ENCODE measurements at regions not wholly inside any gene's neighbourhood (a gene's known extent, or its start where the extent isn't known, plus 50 kb on each side); places are given as distances from the start of the nearest gene placed in this dataset.

DNA sequence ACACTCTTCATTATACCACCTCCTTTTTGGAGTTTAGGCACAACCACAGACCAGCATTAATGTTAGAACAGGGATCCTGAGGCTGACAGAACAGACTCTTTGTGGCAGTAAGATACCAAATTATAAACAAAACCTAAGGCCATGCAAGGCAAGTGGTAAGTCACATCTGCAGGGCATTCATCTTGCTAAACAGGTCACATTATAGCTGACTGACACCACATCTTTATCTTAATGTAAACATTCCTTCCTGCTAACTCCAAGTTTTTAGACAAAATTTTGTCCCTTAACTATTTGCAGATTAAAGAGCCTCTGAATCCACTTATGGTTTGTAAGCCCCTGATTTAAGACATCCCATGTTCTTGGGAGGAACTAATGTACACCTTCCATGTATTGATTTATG, 500.6 kb downstream of the PYDC2 start:
- TF ChIP-seq PAX5 (IDR thresholded peaks at IDR 0.05; ENCODE audit: insufficient read depth, low read length, severe bottlenecking), result no peak
- no peak for TF ChIP-seq TAF1 (IDR thresholded peaks at IDR 0.05; ENCODE audit: low read depth, low read length)
- TF ChIP-seq POU2F2 (IDR thresholded peaks at IDR 0.05; ENCODE audit: low read depth, low read length), result no peak
- TF ChIP-seq SPI1 (IDR thresholded peaks at IDR 0.05; ENCODE audit: low read depth, low read length), result no peak
- no peak for TF ChIP-seq POLR2AphosphoS5 (IDR thresholded peaks at IDR 0.05; ENCODE audit: low read depth, low read length)
- no peak for DNase-seq (ENCODE audit: insufficient read length, low spot score)
- no peak for FAIRE-seq

DNA sequence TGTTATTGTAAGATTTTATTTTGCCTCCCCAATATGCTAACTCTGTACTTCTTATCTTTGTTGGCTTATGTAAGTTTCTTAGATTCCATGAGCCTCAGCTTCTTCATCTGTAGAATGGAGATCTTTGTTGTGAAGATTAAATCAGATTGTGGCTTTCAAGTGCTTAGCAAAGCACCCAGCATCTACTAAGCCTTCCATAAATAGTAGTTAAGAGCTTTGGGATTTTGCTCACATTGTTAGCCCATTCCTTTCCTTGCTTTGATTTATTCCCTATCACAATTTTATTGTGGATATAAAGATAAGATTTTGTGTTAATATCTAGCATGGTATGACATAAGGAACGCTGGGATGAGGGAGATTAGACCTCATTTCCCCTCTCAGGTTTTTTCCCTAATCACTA, 501.4 kb downstream of the PYDC2 start:
- TF ChIP-seq TAF1 (IDR thresholded peaks at IDR 0.05; ENCODE audit: low read depth, low read length) (no peak), SPI1 (IDR thresholded peaks at IDR 0.05; ENCODE audit: low read depth, low read length) (no peak), POLR2AphosphoS5 (IDR thresholded peaks at IDR 0.05; ENCODE audit: low read depth, low read length) (no peak), POLR2A (IDR thresholded peaks at IDR 0.05; ENCODE audit: low read depth, low read length) (no peak), POU2F2 (IDR thresholded peaks at IDR 0.05; ENCODE audit: low read depth, low read length) (no peak), PAX5 (IDR thresholded peaks at IDR 0.05; ENCODE audit: insufficient read depth, low read length, severe bottlenecking) (no peak)
- DNase-seq (ENCODE audit: insufficient read length, low spot score) (no peak), FAIRE-seq (no peak)

DNA sequence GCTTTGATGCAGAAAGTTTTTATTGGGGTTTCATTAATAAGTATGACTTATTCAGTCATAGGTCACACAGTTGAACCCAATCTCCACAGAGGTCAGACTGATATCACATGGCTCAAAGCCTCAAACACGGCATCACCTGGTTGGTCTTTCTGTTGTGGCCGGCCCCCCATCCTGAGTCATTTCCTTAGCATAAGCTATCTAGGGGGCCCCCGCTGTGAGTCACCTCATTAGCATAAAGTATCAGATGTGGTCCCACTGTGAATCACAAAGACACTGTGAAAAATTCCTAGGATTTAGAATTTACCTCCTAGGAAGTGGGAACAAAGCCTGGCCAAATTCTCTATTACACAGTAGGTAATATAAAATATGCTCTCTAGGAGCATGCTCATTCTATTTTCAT, 502.2 kb downstream of the PYDC2 start:
- no peak for TF ChIP-seq POU2F2 (IDR thresholded peaks at IDR 0.05; ENCODE audit: low read depth, low read length)
- TF ChIP-seq PAX5 (IDR thresholded peaks at IDR 0.05; ENCODE audit: insufficient read depth, low read length, severe bottlenecking), result no peak
- no peak for TF ChIP-seq POLR2AphosphoS5 (IDR thresholded peaks at IDR 0.05; ENCODE audit: low read depth, low read length)
- DNase-seq (ENCODE audit: insufficient read length, low spot score) (no peak), FAIRE-seq (no peak)

GRCh38 chr3:191966556-191966955, 505.6 kb downstream of the PYDC2 start:
- no peak for FAIRE-seq
- DNase-seq (ENCODE audit: insufficient read length, low spot score), result no peak
- TF ChIP-seq PAX5 (IDR thresholded peaks at IDR 0.05; ENCODE audit: insufficient read depth, low read length, severe bottlenecking), result no peak
- no peak for TF ChIP-seq POLR2AphosphoS5 (IDR thresholded peaks at IDR 0.05; ENCODE audit: low read depth, low read length)
- TF ChIP-seq POU2F2 (IDR thresholded peaks at IDR 0.05; ENCODE audit: low read depth, low read length), result no peak
- TF ChIP-seq POLR2A (IDR thresholded peaks at IDR 0.05; ENCODE audit: low read depth, low read length), result no peak
- no peak for TF ChIP-seq SPI1 (IDR thresholded peaks at IDR 0.05; ENCODE audit: low read depth, low read length)
- TF ChIP-seq TAF1 (IDR thresholded peaks at IDR 0.05; ENCODE audit: low read depth, low read length), result no peak

- FAIRE-seq (no peak), DNase-seq (ENCODE audit: insufficient read length, low spot score) (no peak)
- no peak for TF ChIP-seq SPI1 (IDR thresholded peaks at IDR 0.05; ENCODE audit: low read depth, low read length)
- TF ChIP-seq POLR2A (IDR thresholded peaks at IDR 0.05; ENCODE audit: low read depth, low read length), result no peak
- no peak for TF ChIP-seq PAX5 (IDR thresholded peaks at IDR 0.05; ENCODE audit: insufficient read depth, low read length, severe bottlenecking)
- TF ChIP-seq TAF1 (IDR thresholded peaks at IDR 0.05; ENCODE audit: low read depth, low read length), result no peak
- TF ChIP-seq POU2F2 (IDR thresholded peaks at IDR 0.05; ENCODE audit: low read depth, low read length), result no peak
- no peak for TF ChIP-seq POLR2AphosphoS5 (IDR thresholded peaks at IDR 0.05; ENCODE audit: low read depth, low read length)
These were observed 507.3 kb downstream of the PYDC2 start for GRCh38 chr3:191968299-191968698.

DNA sequence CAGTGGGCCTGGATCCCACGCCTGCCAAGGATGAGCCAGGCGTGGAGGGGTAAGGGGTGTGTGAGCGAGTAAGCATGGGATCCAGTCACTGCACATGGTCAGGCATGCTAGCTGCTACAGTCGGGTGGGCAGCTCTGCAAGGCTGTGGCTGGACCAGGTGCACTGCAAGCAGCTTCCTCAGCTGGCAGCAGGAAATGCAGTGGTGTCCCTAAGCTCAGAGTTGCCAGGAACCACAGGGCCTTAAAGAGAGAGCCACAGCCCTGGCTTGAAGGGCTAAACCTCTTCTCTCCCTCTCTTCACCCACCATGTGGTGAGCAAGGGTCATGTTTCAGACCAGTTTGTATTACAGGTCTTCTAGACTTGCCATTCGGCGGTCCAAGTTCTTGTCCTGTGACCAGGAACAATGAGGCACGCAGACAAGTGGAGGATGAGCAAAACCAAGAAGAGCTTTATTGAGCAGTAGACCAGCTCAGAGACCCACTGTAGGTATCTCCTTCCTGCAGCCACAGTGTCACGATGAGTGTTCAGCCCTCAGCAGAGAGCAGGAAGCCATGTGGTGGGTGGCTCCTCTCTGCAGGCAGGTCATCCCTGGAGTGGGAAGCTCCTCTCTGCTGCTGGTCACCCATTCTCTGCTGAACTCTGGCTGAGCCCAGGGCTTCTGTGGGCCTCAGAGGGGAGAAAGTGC, 511.9 kb downstream of the PYDC2 start:
- no peak for DNase-seq (ENCODE audit: insufficient read length, low spot score)
- no peak for FAIRE-seq
- no peak for TF ChIP-seq SPI1 (IDR thresholded peaks at IDR 0.05; ENCODE audit: low read depth, low read length)
- TF ChIP-seq POU2F2 (IDR thresholded peaks at IDR 0.05; ENCODE audit: low read depth, low read length), result no peak
- no peak for TF ChIP-seq PAX5 (IDR thresholded peaks at IDR 0.05; ENCODE audit: insufficient read depth, low read length, severe bottlenecking)
- no peak for TF ChIP-seq POLR2A (IDR thresholded peaks at IDR 0.05; ENCODE audit: low read depth, low read length)
- TF ChIP-seq POLR2AphosphoS5 (IDR thresholded peaks at IDR 0.05; ENCODE audit: low read depth, low read length), result no peak
- TF ChIP-seq TAF1 (IDR thresholded peaks at IDR 0.05; ENCODE audit: low read depth, low read length), result no peak

- TF ChIP-seq PAX5 (IDR thresholded peaks at IDR 0.05; ENCODE audit: insufficient read depth, low read length, severe bottlenecking) (no peak), TAF1 (IDR thresholded peaks at IDR 0.05; ENCODE audit: low read depth, low read length) (no peak), POLR2A (IDR thresholded peaks at IDR 0.05; ENCODE audit: low read depth, low read length) (no peak), POU2F2 (IDR thresholded peaks at IDR 0.05; ENCODE audit: low read depth, low read length) (no peak), POLR2AphosphoS5 (IDR thresholded peaks at IDR 0.05; ENCODE audit: low read depth, low read length) (no peak), SPI1 (IDR thresholded peaks at IDR 0.05; ENCODE audit: low read depth, low read length) (no peak)
- DNase-seq (ENCODE audit: insufficient read length, low spot score) (no peak), FAIRE-seq (no peak)
These were observed 512.9 kb downstream of the PYDC2 start for GRCh38 chr3:191973820-191974219.

GRCh38 chr3:191975936-191976335, 515.0 kb downstream of the PYDC2 start:
- FAIRE-seq (no peak), DNase-seq (ENCODE audit: insufficient read length, low spot score) (no peak)
- no peak for TF ChIP-seq POLR2A (IDR thresholded peaks at IDR 0.05; ENCODE audit: low read depth, low read length)
- no peak for TF ChIP-seq SPI1 (IDR thresholded peaks at IDR 0.05; ENCODE audit: low read depth, low read length)
- no peak for TF ChIP-seq POU2F2 (IDR thresholded peaks at IDR 0.05; ENCODE audit: low read depth, low read length)
- TF ChIP-seq TAF1 (IDR thresholded peaks at IDR 0.05; ENCODE audit: low read depth, low read length), result no peak
- no peak for TF ChIP-seq PAX5 (IDR thresholded peaks at IDR 0.05; ENCODE audit: insufficient read depth, low read length, severe bottlenecking)
- TF ChIP-seq POLR2AphosphoS5 (IDR thresholded peaks at IDR 0.05; ENCODE audit: low read depth, low read length), result no peak

DNA sequence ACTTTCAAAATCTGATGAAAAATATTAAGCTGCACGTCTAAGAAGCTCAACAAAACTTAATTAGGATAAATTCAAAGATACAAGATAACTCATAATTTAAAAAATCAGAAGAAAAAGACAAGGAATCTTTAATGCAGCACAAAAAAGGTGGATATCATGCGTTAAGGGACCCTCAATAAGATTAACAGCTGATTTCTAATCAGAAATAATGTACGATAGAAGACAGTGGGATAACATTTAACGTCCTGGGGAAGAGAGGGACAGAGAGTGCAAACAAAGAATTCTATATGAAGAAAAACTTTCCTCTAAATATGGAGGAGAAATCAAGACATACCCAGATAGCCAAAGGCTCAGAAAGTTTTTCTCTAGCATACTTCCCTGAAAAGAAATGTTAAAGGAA, 519.5 kb downstream of the PYDC2 start:
- FAIRE-seq (no peak), DNase-seq (ENCODE audit: insufficient read length, low spot score) (no peak)
- TF ChIP-seq POLR2AphosphoS5 (IDR thresholded peaks at IDR 0.05; ENCODE audit: low read depth, low read length) (no peak), PAX5 (IDR thresholded peaks at IDR 0.05; ENCODE audit: insufficient read depth, low read length, severe bottlenecking) (no peak)

- no peak for DNase-seq (ENCODE audit: insufficient read length, low spot score)
- FAIRE-seq, result no peak
- no peak for TF ChIP-seq TAF1 (IDR thresholded peaks at IDR 0.05; ENCODE audit: low read depth, low read length)
- TF ChIP-seq POLR2AphosphoS5 (IDR thresholded peaks at IDR 0.05; ENCODE audit: low read depth, low read length), result no peak
- no peak for TF ChIP-seq SPI1 (IDR thresholded peaks at IDR 0.05; ENCODE audit: low read depth, low read length)
- TF ChIP-seq PAX5 (IDR thresholded peaks at IDR 0.05; ENCODE audit: insufficient read depth, low read length, severe bottlenecking), result no peak
- TF ChIP-seq POU2F2 (IDR thresholded peaks at IDR 0.05; ENCODE audit: low read depth, low read length), result no peak
- no peak for TF ChIP-seq POLR2A (IDR thresholded peaks at IDR 0.05; ENCODE audit: low read depth, low read length)
These were observed 521.5 kb downstream of the PYDC2 start for GRCh38 chr3:191982481-191982880.

Measured in GM12891 (cell line).